OCI-LY7 (cell line): ENCODE measurements at regions not wholly inside any gene's neighbourhood (a gene's known extent, or its start where the extent isn't known, plus 50 kb on each side); places are given as distances from the start of the nearest gene placed in this dataset.

Experiments used
- BruUV-seq: library from RNA; stranded (reverse); fragments of 400-500 nt; replicated peaks from 2 replicates; lab custom pipeline; 2021; lab: Mats Ljungman, UMichigan
- CTCF ChIA-PET: fragments of 300-600 bp; sonication (Branson Sonifier 250); formaldehyde crosslinking; loops from one replicate; lab custom pipeline; 2022; ENCODE audit warnings: antibody characterized with exemption; ENCODE audit not compliant: unreplicated experiment; lab: Charles Lee
- POLR2A ChIA-PET: fragments of 300-600 bp; sonication (Branson Sonifier 250); formaldehyde crosslinking; loops from one replicate; lab custom pipeline; 2022; ENCODE audit warnings: antibody characterized with exemption; lab: Charles Lee
- DNase-seq: peaks from one replicate; pipeline ENCODE4 v3.0.0-alpha.2; 2015; ENCODE audit warnings: low spot score
- H2AFZ ChIP-seq: fragments of 200-600 bp; sonication (generic), shearing (Covaris generic); 2 replicates; pipeline ENCODE4 v1.6.1; 2014; ENCODE audit warnings: mild to moderate bottlenecking, antibody characterized with exemption, low read length, moderate library complexity
- H3K27ac ChIP-seq: fragments of 200-600 bp; sonication (generic); 2 replicates; pipeline ENCODE4 v1.5.1; 2014; ENCODE audit warnings: mixed run types, low read depth, mild to moderate bottlenecking, moderate library complexity, low read length, inconsistent platforms; ENCODE audit not compliant: poor library complexity, severe bottlenecking
- H3K36me3 ChIP-seq: fragments of 200-600 bp; sonication (generic); 2 replicates; pipeline ENCODE4 v1.6.1; 2014; ENCODE audit warnings: mild to moderate bottlenecking, antibody characterized with exemption, low read length, moderate library complexity, mixed read lengths; ENCODE audit not compliant: insufficient read depth
- H3K4me1 ChIP-seq: fragments of 200-600 bp; sonication (generic); 2 replicates; pipeline ENCODE4 v1.5.1; 2014; ENCODE audit warnings: mild to moderate bottlenecking, low read length; ENCODE audit not compliant: insufficient read depth, poor library complexity, severe bottlenecking
- H3K4me2 ChIP-seq: fragments of 200-600 bp; sonication (generic); 2 replicates; pipeline ENCODE4 v1.6.1; 2014; ENCODE audit warnings: mild to moderate bottlenecking, low read length
- H3K4me3 ChIP-seq: fragments of 200-600 bp; sonication (generic); 2 replicates; pipeline ENCODE4 v1.5.1; 2014; ENCODE audit warnings: mild to moderate bottlenecking, low read depth, low read length; ENCODE audit not compliant: poor library complexity, severe bottlenecking
- H3K79me2 ChIP-seq: fragments of 200-600 bp; sonication (generic); 2 replicates; pipeline ENCODE4 v1.6.1; 2016; ENCODE audit warnings: low read depth, mild to moderate bottlenecking, low read length, moderate library complexity, mixed read lengths; ENCODE audit not compliant: insufficient read depth
- H3K9me2 ChIP-seq: fragments of 200-600 bp; sonication (generic); 2 replicates; pipeline ENCODE4 v1.6.1; 2016; ENCODE audit warnings: mild to moderate bottlenecking, low read length, mixed read lengths; ENCODE audit not compliant: insufficient read depth
- H3K9me3 ChIP-seq: fragments of 200-600 bp; sonication (generic); 2 replicates; pipeline ENCODE4 v1.6.1; 2014; ENCODE audit warnings: mild to moderate bottlenecking, mixed run types, low read length, mixed read lengths
- H4K20me1 ChIP-seq: fragments of 200-600 bp; sonication (generic); 2 replicates; pipeline ENCODE4 v1.6.1; 2014; ENCODE audit warnings: mild to moderate bottlenecking, antibody characterized with exemption, low read length, moderate library complexity, mixed read lengths; ENCODE audit not compliant: insufficient read depth
- CTCF ChIP-seq: fragments of 200-600 bp; sonication (generic); conservative IDR thresholded peaks from 2 replicates; pipeline ENCODE4 v1.5.1; 2014; ENCODE audit warnings: mild to moderate bottlenecking, antibody characterized with exemption, low read length, moderate library complexity, mixed read lengths
- EZH2phosphoT487 ChIP-seq: fragments of 200-600 bp; sonication (generic); IDR thresholded peaks from 2 replicates; pipeline ENCODE4 v1.6.1; 2018; ENCODE audit warnings: low read depth, borderline replicate concordance, mild to moderate bottlenecking, mixed run types, antibody characterized with exemption, low read length, moderate library complexity, mixed read lengths
- intact Hi-C: fragments of 100-400 bp; cut with micrococcal nuclease; formaldehyde crosslinking; loops from one replicate; pipeline ENCODE4 v1.10.0; 2022; ENCODE audit not compliant: unreplicated experiment

- Histone ChIP-seq H3K4me1 (no peaks in the 10 kb centered on the region), H3K79me2 (no peaks in the 10 kb centered on the region), H3K27ac (no peak overlapping the region), H3K9me3 (no peaks in the 10 kb centered on the region), H3K4me3 (no peak overlapping the region), H4K20me1 (no peaks in the 10 kb centered on the region), H2AFZ (no peak overlapping the region), H3K36me3 (no peaks in the 10 kb centered on the region), H3K4me2 (no peak overlapping the region), H3K9me2 (no peaks in the 10 kb centered on the region)
- no peak for DNase-seq
- ChIA-PET POLR2A (no interaction called here), CTCF (no interaction called here)
- intact Hi-C loops: no loop called here
- no peak for TF ChIP-seq EZH2phosphoT487
- no peak for TF ChIP-seq CTCF
- no TSS peak for BruUV-seq
Measured at GRCh38 chr16:9566099-9566498, 474.7 kb downstream of the HAPSTR1 start.

GRCh38 chr16:9567666-9568065 is 476.2 kb downstream of the HAPSTR1 start:
- Histone ChIP-seq H3K79me2 (no peaks in the 10 kb centered on the region), H3K9me2 (no peaks in the 10 kb centered on the region), H3K27ac (no peak overlapping the region), H3K4me3 (no peak overlapping the region), H3K36me3 (no peaks in the 10 kb centered on the region), H2AFZ (no peak overlapping the region), H4K20me1 (no peaks in the 10 kb centered on the region), H3K4me1 (no peaks in the 10 kb centered on the region), H3K9me3 (no peaks in the 10 kb centered on the region), H3K4me2 (no peak overlapping the region)
- intact Hi-C loops: no loop called here
- TF ChIP-seq CTCF (no peak), EZH2phosphoT487 (no peak)
- ChIA-PET POLR2A (no interaction called here), CTCF (no interaction called here)
- BruUV-seq: no TSS peak
- no peak for DNase-seq

- Histone ChIP-seq H4K20me1 (no peaks in the 10 kb centered on the region), H3K9me2 (no peaks in the 10 kb centered on the region), H3K36me3 (no peaks in the 10 kb centered on the region), H3K4me1 (no peaks in the 10 kb centered on the region), H3K9me3 (no peaks in the 10 kb centered on the region), H3K4me2 (no peak overlapping the region), H3K4me3 (no peak overlapping the region), H3K27ac (no peak overlapping the region), H3K79me2 (no peaks in the 10 kb centered on the region), H2AFZ (no peak overlapping the region)
- TF ChIP-seq CTCF (no peak), EZH2phosphoT487 (no peak)
- intact Hi-C loops: no loop called here
- DNase-seq: no peak
- no TSS peak for BruUV-seq
- ChIA-PET POLR2A (no interaction called here), CTCF (no interaction called here)
Measured at GRCh38 chr16:9568261-9568660, 476.8 kb downstream of the HAPSTR1 start.
